ENCODE measurements at regions not wholly inside any gene's neighbourhood (a gene's known extent, or its start where the extent isn't known, plus 50 kb on each side); places are given as distances from the start of the nearest gene placed in this dataset.

- no peak overlapping the region for H3K4me3 ChIP-seq (ENCODE audit: low read length)
- TF ChIP-seq CTCF (IDR thresholded peaks at IDR 0.05; ENCODE audit: insufficient read depth, low read depth, low read length, missing control alignments): no peak
- no peak for DNase-seq (ENCODE audit: low read depth)
These were observed 351.5 kb downstream of the TMA16 start for GRCh38 chr4:163846008-163846407.

- no peak overlapping the region for H3K4me3 ChIP-seq (ENCODE audit: low read length)
- TF ChIP-seq CTCF (IDR thresholded peaks at IDR 0.05; ENCODE audit: insufficient read depth, low read depth, low read length, missing control alignments): no peak
- DNase-seq (ENCODE audit: low read depth): no peak
These were observed 357.8 kb downstream of the TMA16 start for GRCh38 chr4:163852246-163852645.

- TF ChIP-seq CTCF (IDR thresholded peaks at IDR 0.05; ENCODE audit: insufficient read depth, low read depth, low read length, missing control alignments): no peak
- no peak for DNase-seq (ENCODE audit: low read depth)
- H3K4me3 ChIP-seq (ENCODE audit: low read length): no peak overlapping the region
These were observed 363.4 kb downstream of the TMA16 start for GRCh38 chr4:163857903-163858302.

- no peak overlapping the region for H3K4me3 ChIP-seq (ENCODE audit: low read length)
- no peak for DNase-seq (ENCODE audit: low read depth)
- TF ChIP-seq CTCF (IDR thresholded peaks at IDR 0.05; ENCODE audit: insufficient read depth, low read depth, low read length, missing control alignments): no peak
These were observed 364.0 kb downstream of the TMA16 start for GRCh38 chr4:163858515-163858914.

- no peak for TF ChIP-seq CTCF (IDR thresholded peaks at IDR 0.05; ENCODE audit: insufficient read depth, low read depth, low read length, missing control alignments)
- H3K4me3 ChIP-seq (ENCODE audit: low read length): no peak overlapping the region
- no peak for DNase-seq (ENCODE audit: low read depth)
These were observed 368.6 kb downstream of the TMA16 start for GRCh38 chr4:163863082-163863481.

- TF ChIP-seq CTCF (IDR thresholded peaks at IDR 0.05; ENCODE audit: insufficient read depth, low read depth, low read length, missing control alignments): no peak
- no peak overlapping the region for H3K4me3 ChIP-seq (ENCODE audit: low read length)
- no peak for DNase-seq (ENCODE audit: low read depth)
These were observed 370.5 kb downstream of the TMA16 start for GRCh38 chr4:163865010-163865409.

GRCh38 chr4:163866728-163867315 is 372.3 kb downstream of the TMA16 start:
- DNase-seq (ENCODE audit: low read depth): peak; percentile 84

More at GRCh38 chr4:163866728-163867315, 372.3 kb downstream of the TMA16 start:
- H3K4me3 ChIP-seq (ENCODE audit: low read length): no peak overlapping the region
- no peak for TF ChIP-seq CTCF (IDR thresholded peaks at IDR 0.05; ENCODE audit: insufficient read depth, low read depth, low read length, missing control alignments)
